ENCODE measurements at regions not wholly inside any gene's neighbourhood (a gene's known extent, or its start where the extent isn't known, plus 50 kb on each side); places are given as distances from the start of the nearest gene placed in this dataset.

GRCh38 chr9:80552931-80553330, 981.2 kb downstream of the TLE4 start:
- H3K9me3 ChIP-seq (ENCODE audit: control insufficient read depth in 1 of 2, insufficient read depth in 1 of 2, low read length in 2 of 2), result no peaks in the 10 kb centered on the region
- TF ChIP-seq CTCF (IDR thresholded peaks at IDR 0.05), result no peak
- no peaks in the 10 kb centered on the region for H3K36me3 ChIP-seq (ENCODE audit: insufficient read depth, low read length)
- no peak overlapping the region for H3K27ac Mint-ChIP-seq
- H3K36me3 Mint-ChIP-seq (ENCODE audit: low read depth), result no peaks in the 10 kb centered on the region
- no peaks in the 10 kb centered on the region for H3K27me3 ChIP-seq (ENCODE audit: control insufficient read depth in 1 of 2, insufficient read depth in 2 of 2, low read length in 2 of 2)
- H3K4me3 Mint-ChIP-seq, result no peak overlapping the region
- peaks cover 2% of the 10 kb centered on the region for H3K9me3 Mint-ChIP-seq
- no peak overlapping the region for H3K4me3 ChIP-seq (ENCODE audit: low read length)
- no peak overlapping the region for H3K27ac ChIP-seq (ENCODE audit: low read depth in 1 of 2, low read length in 2 of 2)
- no peaks in the 10 kb centered on the region for H3K27me3 Mint-ChIP-seq
- H3K4me1 ChIP-seq (ENCODE audit: insufficient read depth, low read length), result no peaks in the 10 kb centered on the region
- no peak for DNase-seq
- intact Hi-C loops (cut with DNase I, micrococcal nuclease), result no loop called here
- CTCF ChIA-PET, result no interaction called here
- ATAC-seq (ENCODE audit: poor library complexity), result no peak
- no peaks in the 10 kb centered on the region for H3K4me1 Mint-ChIP-seq (ENCODE audit: low read depth)
- POLR2A ChIA-PET, result no interaction called here

- Histone ChIP-seq H3K27me3 (ENCODE audit: control insufficient read depth in 1 of 2, insufficient read depth in 2 of 2, low read length in 2 of 2) (no peaks in the 10 kb centered on the region), H3K27ac (ENCODE audit: low read depth in 1 of 2, low read length in 2 of 2) (no peak overlapping the region), H3K36me3 (ENCODE audit: insufficient read depth, low read length) (no peaks in the 10 kb centered on the region), H3K9me3 (ENCODE audit: control insufficient read depth in 1 of 2, insufficient read depth in 1 of 2, low read length in 2 of 2) (no peaks in the 10 kb centered on the region), H3K4me1 (ENCODE audit: insufficient read depth, low read length) (no peaks in the 10 kb centered on the region), H3K4me3 (ENCODE audit: low read length) (no peak overlapping the region)
- Mint-ChIP-seq H3K4me3 (no peak overlapping the region), H3K36me3 (ENCODE audit: low read depth) (no peaks in the 10 kb centered on the region), H3K4me1 (ENCODE audit: low read depth) (no peaks in the 10 kb centered on the region), H3K27ac (no peak overlapping the region), H3K27me3 (no peaks in the 10 kb centered on the region), H3K9me3 (peaks cover 3% of the 10 kb centered on the region)
- no peak for DNase-seq
- CTCF ChIA-PET, result no interaction called here
- TF ChIP-seq CTCF (IDR thresholded peaks at IDR 0.05), result no peak
- no peak for ATAC-seq (ENCODE audit: poor library complexity)
- intact Hi-C loops (cut with DNase I, micrococcal nuclease), result no loop called here
- POLR2A ChIA-PET, result no interaction called here
These were observed 978.4 kb downstream of the TLE4 start for GRCh38 chr9:80550181-80550580.

DNA sequence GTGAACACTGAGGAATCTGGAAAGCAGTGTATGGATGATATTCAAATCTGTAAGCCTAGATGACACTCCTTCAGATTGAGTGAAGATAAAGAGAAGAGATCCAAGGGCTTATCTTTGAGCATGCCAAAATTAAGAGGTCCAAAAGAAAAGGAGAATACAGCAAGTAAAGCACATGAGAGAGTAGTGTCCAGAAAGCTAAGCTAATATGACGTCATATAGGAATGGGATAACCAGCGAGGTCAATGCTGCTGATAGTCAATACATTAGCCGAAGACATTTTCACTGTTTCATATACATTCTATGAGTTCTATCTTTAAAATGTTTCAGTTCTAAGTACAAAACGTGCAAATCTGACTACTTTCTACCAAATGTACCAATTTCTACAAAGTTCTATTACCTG, 975.8 kb downstream of the TLE4 start:
- Mint-ChIP-seq H3K4me1 (ENCODE audit: low read depth) (no peaks in the 10 kb centered on the region), H3K27ac (no peak overlapping the region), H3K4me3 (no peak overlapping the region), H3K27me3 (no peaks in the 10 kb centered on the region), H3K36me3 (ENCODE audit: low read depth) (no peaks in the 10 kb centered on the region), H3K9me3 (peaks cover 3% of the 10 kb centered on the region)
- ATAC-seq (ENCODE audit: poor library complexity), result no peak
- Histone ChIP-seq H3K4me3 (ENCODE audit: low read length) (no peak overlapping the region), H3K36me3 (ENCODE audit: insufficient read depth, low read length) (no peaks in the 10 kb centered on the region), H3K9me3 (ENCODE audit: control insufficient read depth in 1 of 2, insufficient read depth in 1 of 2, low read length in 2 of 2) (no peaks in the 10 kb centered on the region), H3K27me3 (ENCODE audit: control insufficient read depth in 1 of 2, insufficient read depth in 2 of 2, low read length in 2 of 2) (no peaks in the 10 kb centered on the region), H3K27ac (ENCODE audit: low read depth in 1 of 2, low read length in 2 of 2) (no peak overlapping the region), H3K4me1 (ENCODE audit: insufficient read depth, low read length) (no peaks in the 10 kb centered on the region)
- no peak for DNase-seq
- no peak for TF ChIP-seq CTCF (IDR thresholded peaks at IDR 0.05)
- POLR2A ChIA-PET, result no interaction called here
- intact Hi-C loops (cut with DNase I, micrococcal nuclease), result no loop called here
- CTCF ChIA-PET, result no interaction called here

Data from CD4-positive, alpha-beta T cell (primary cell).